ENCODE measurements at regions not wholly inside any gene's neighbourhood (a gene's known extent, or its start where the extent isn't known, plus 50 kb on each side); places are given as distances from the start of the nearest gene placed in this dataset.

GRCh38 chr1:215287362-215287761 is 204.8 kb downstream of the KCNK2 start:
- BruUV-seq (replicated peaks), result no TSS peak
- ChIA-PET POLR2A (no interaction called here), CTCF (ENCODE audit: unreplicated experiment) (no interaction called here)

GRCh38 chr1:215290018-215290417 is 207.5 kb downstream of the KCNK2 start:
- no peak overlapping the region for H2AFZ ChIP-seq (ENCODE audit: low read length)
- TF ChIP-seq, protein P1, sequence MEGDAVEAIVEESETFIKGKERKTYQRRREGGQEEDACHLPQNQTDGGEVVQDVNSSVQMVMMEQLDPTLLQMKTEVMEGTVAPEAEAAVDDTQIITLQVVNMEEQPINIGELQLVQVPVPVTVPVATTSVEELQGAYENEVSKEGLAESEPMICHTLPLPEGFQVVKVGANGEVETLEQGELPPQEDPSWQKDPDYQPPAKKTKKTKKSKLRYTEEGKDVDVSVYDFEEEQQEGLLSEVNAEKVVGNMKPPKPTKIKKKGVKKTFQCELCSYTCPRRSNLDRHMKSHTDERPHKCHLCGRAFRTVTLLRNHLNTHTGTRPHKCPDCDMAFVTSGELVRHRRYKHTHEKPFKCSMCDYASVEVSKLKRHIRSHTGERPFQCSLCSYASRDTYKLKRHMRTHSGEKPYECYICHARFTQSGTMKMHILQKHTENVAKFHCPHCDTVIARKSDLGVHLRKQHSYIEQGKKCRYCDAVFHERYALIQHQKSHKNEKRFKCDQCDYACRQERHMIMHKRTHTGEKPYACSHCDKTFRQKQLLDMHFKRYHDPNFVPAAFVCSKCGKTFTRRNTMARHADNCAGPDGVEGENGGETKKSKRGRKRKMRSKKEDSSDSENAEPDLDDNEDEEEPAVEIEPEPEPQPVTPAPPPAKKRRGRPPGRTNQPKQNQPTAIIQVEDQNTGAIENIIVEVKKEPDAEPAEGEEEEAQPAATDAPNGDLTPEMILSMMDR (conservative IDR thresholded peaks at IDR 0.05; ENCODE audit: low read length), result no peak
- no peak for TF ChIP-seq EZH2phosphoT487 (IDR thresholded peaks at IDR 0.05; ENCODE audit: borderline replicate concordance, low read depth, low read length)
- POLR2A ChIA-PET, result no interaction called here

More at GRCh38 chr1:215287362-215287761, 204.8 kb downstream of the KCNK2 start:
- no peak overlapping the region for H3K4me3 ChIP-seq (ENCODE audit: low read depth, low read length, poor library complexity, severe bottlenecking)
- H3K4me2 ChIP-seq (ENCODE audit: low read length), result no peak overlapping the region
- no peak overlapping the region for H2AFZ ChIP-seq (ENCODE audit: low read length)
- TF ChIP-seq, protein P1 (conservative IDR thresholded peaks at IDR 0.05; ENCODE audit: low read length), result no peak
- TF ChIP-seq EZH2phosphoT487 (IDR thresholded peaks at IDR 0.05; ENCODE audit: borderline replicate concordance, low read depth, low read length), result no peak
- intact Hi-C loops (cut with micrococcal nuclease; ENCODE audit: unreplicated experiment), result no loop called here
- H4K20me1 ChIP-seq (ENCODE audit: insufficient read depth, low read length), result no peaks in the 10 kb centered on the region
- no peak for DNase-seq (ENCODE audit: low spot score)
- no peaks in the 10 kb centered on the region for H3K4me1 ChIP-seq (ENCODE audit: insufficient read depth, low read length, poor library complexity, severe bottlenecking)
- no peaks in the 10 kb centered on the region for H3K9me3 ChIP-seq (ENCODE audit: low read length)
- no peaks in the 10 kb centered on the region for H3K9me2 ChIP-seq (ENCODE audit: insufficient read depth, low read length)
- H3K36me3 ChIP-seq (ENCODE audit: insufficient read depth, low read length), result no peaks in the 10 kb centered on the region
- no peaks in the 10 kb centered on the region for H3K79me2 ChIP-seq (ENCODE audit: insufficient read depth, low read depth, low read length)
- H3K27ac ChIP-seq (ENCODE audit: low read depth, low read length, poor library complexity, severe bottlenecking), result no peak overlapping the region

DNA sequence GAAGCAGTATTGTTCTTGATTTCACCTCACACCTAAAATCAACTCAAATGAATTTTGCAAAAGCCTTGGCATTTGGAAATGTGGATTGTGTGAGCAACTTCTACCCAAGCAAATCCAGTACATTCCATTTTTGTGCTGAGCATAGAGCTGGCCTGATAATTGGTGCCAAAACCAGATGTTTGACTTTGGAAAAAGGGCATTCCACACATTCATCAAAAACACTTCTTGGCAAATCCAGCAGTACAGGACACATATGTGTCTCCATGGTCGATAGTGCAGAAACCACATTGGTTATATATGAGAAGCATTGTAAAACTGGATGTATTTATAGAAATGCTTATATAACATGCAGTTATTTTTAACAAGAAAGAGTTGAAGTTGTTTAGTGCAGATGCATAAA is 210.4 kb downstream of the KCNK2 start:
- no TSS peak for BruUV-seq (replicated peaks)
- Histone ChIP-seq H3K9me2 (ENCODE audit: insufficient read depth, low read length) (no peaks in the 10 kb centered on the region), H3K4me1 (ENCODE audit: insufficient read depth, low read length, poor library complexity, severe bottlenecking) (no peaks in the 10 kb centered on the region), H3K4me2 (ENCODE audit: low read length) (no peak overlapping the region), H3K79me2 (ENCODE audit: insufficient read depth, low read depth, low read length) (no peaks in the 10 kb centered on the region), H3K36me3 (ENCODE audit: insufficient read depth, low read length) (no peaks in the 10 kb centered on the region), H4K20me1 (ENCODE audit: insufficient read depth, low read length) (no peaks in the 10 kb centered on the region), H3K27ac (ENCODE audit: low read depth, low read length, poor library complexity, severe bottlenecking) (no peak overlapping the region), H3K4me3 (ENCODE audit: low read depth, low read length, poor library complexity, severe bottlenecking) (no peak overlapping the region), H3K9me3 (ENCODE audit: low read length) (no peaks in the 10 kb centered on the region), H2AFZ (ENCODE audit: low read length) (no peak overlapping the region)
- no peak for TF ChIP-seq EZH2phosphoT487 (IDR thresholded peaks at IDR 0.05; ENCODE audit: borderline replicate concordance, low read depth, low read length)
- TF ChIP-seq, protein P1 (conservative IDR thresholded peaks at IDR 0.05; ENCODE audit: low read length), result no peak
- no peak for DNase-seq (ENCODE audit: low spot score)
- intact Hi-C loops (cut with micrococcal nuclease; ENCODE audit: unreplicated experiment), result no loop called here
- ChIA-PET POLR2A (interaction anchor here (0.5 kb wide), 1 partner anchor 40 kb away, joined by 3 read pairs; no protein-coding TSS in a partner anchor), CTCF (ENCODE audit: unreplicated experiment) (no interaction called here)

More at GRCh38 chr1:215290018-215290417, 207.5 kb downstream of the KCNK2 start:
- Histone ChIP-seq H3K79me2 (ENCODE audit: insufficient read depth, low read depth, low read length) (no peaks in the 10 kb centered on the region), H4K20me1 (ENCODE audit: insufficient read depth, low read length) (no peaks in the 10 kb centered on the region), H3K9me3 (ENCODE audit: low read length) (no peaks in the 10 kb centered on the region), H3K4me1 (ENCODE audit: insufficient read depth, low read length, poor library complexity, severe bottlenecking) (no peaks in the 10 kb centered on the region), H3K36me3 (ENCODE audit: insufficient read depth, low read length) (no peaks in the 10 kb centered on the region), H3K9me2 (ENCODE audit: insufficient read depth, low read length) (no peaks in the 10 kb centered on the region), H3K4me2 (ENCODE audit: low read length) (no peak overlapping the region), H3K4me3 (ENCODE audit: low read depth, low read length, poor library complexity, severe bottlenecking) (no peak overlapping the region), H3K27ac (ENCODE audit: low read depth, low read length, poor library complexity, severe bottlenecking) (no peak overlapping the region)
- intact Hi-C loops (cut with micrococcal nuclease; ENCODE audit: unreplicated experiment), result no loop called here
- no peak for DNase-seq (ENCODE audit: low spot score)
- CTCF ChIA-PET (ENCODE audit: unreplicated experiment), result no interaction called here
- BruUV-seq (replicated peaks), result no TSS peak

All from OCI-LY7 (cell line).